A673 (cell line): ENCODE measurements at regions not wholly inside any gene's neighbourhood (a gene's known extent, or its start where the extent isn't known, plus 50 kb on each side); places are given as distances from the start of the nearest gene placed in this dataset.

Experiments
- BruUV-seq: library from RNA; stranded (reverse); fragments of 400-500 nt; replicated peaks from 2 replicates; lab custom pipeline; 2021; lab: Mats Ljungman, UMichigan
- CTCF ChIA-PET: fragments of 300-600 bp; sonication (Branson Sonifier 250); formaldehyde crosslinking; loops from one replicate; lab custom pipeline; 2022; ENCODE audit warnings: antibody characterized with exemption; lab: Charles Lee
- POLR2A ChIA-PET: fragments of 300-600 bp; sonication (Branson Sonifier 250); formaldehyde crosslinking; loops from one replicate; lab custom pipeline; 2022; ENCODE audit warnings: antibody characterized with exemption; ENCODE audit not compliant: low non-redundant PET; lab: Charles Lee
- DNase-seq: peaks from one replicate; pipeline ENCODE4 v3.0.0-alpha.2; 2015; ENCODE audit warnings: low spot score
- H3K27ac ChIP-seq: fragments of 200-600 bp; sonication (generic); 2 replicates; pipeline ENCODE4 v1.5.1; 2016; ENCODE audit warnings: mixed run types, low read depth, mild to moderate bottlenecking, mixed read lengths, antibody characterized with exemption, low read length; ENCODE audit not compliant: poor library complexity, severe bottlenecking
- H3K27me3 ChIP-seq: fragments of 200-600 bp; sonication (generic); replicated peaks from 2 replicates; pipeline ENCODE4 v1.6.1; 2017; ENCODE audit warnings: mixed run types, low read depth, mild to moderate bottlenecking, mixed read lengths, antibody characterized with exemption, low read length; ENCODE audit not compliant: insufficient read depth, poor library complexity
- H3K36me3 ChIP-seq: fragments of 200-600 bp; sonication (generic); 2 replicates; pipeline ENCODE4 v1.6.1; 2016; ENCODE audit warnings: mixed run types, mild to moderate bottlenecking, mixed read lengths, antibody characterized with exemption, low read length; ENCODE audit not compliant: insufficient read depth, poor library complexity, severe bottlenecking
- H3K4me1 ChIP-seq: fragments of 200-600 bp; sonication (generic); 2 replicates; pipeline ENCODE4 v1.6.1; 2017; ENCODE audit warnings: mixed run types, mild to moderate bottlenecking, mixed read lengths, antibody characterized with exemption, low read length; ENCODE audit not compliant: insufficient read depth, poor library complexity, severe bottlenecking
- H3K4me3 ChIP-seq: fragments of 200-600 bp; sonication (generic); 2 replicates; pipeline ENCODE4 v1.5.1; 2016; ENCODE audit warnings: low read depth, mixed run types, mild to moderate bottlenecking, mixed read lengths, low read length; ENCODE audit not compliant: poor library complexity, severe bottlenecking
- H3K9me3 ChIP-seq: fragments of 200-600 bp; sonication (generic); 2 replicates; pipeline ENCODE4 v1.6.1; 2016; ENCODE audit warnings: mixed run types, low read depth, mild to moderate bottlenecking, mixed read lengths, antibody characterized with exemption, low read length; ENCODE audit not compliant: poor library complexity, severe bottlenecking
- EZH2 ChIP-seq: fragments of 200-600 bp; sonication (generic); IDR thresholded peaks from 2 replicates; pipeline ENCODE4 v1.6.1; 2017; ENCODE audit warnings: borderline replicate concordance, low read depth, mild to moderate bottlenecking, mixed read lengths, antibody characterized with exemption, low read length; ENCODE audit not compliant: poor library complexity, severe bottlenecking
- intact Hi-C: fragments of 100-400 bp; cut with micrococcal nuclease; formaldehyde crosslinking; loops from one replicate; pipeline ENCODE4 v1.10.0; 2022; ENCODE audit not compliant: unreplicated experiment
- TF ChIP-seq, protein P1 (sequence below): fragments of 300-800, 200-600 bp; sonication (generic); conservative IDR thresholded peaks from 2 replicates; pipeline ENCODE4 v1.5.1; 2017; ENCODE audit warnings: low read depth, mild to moderate bottlenecking, antibody characterized with exemption, low read length, moderate library complexity, mixed read lengths

DNA sequence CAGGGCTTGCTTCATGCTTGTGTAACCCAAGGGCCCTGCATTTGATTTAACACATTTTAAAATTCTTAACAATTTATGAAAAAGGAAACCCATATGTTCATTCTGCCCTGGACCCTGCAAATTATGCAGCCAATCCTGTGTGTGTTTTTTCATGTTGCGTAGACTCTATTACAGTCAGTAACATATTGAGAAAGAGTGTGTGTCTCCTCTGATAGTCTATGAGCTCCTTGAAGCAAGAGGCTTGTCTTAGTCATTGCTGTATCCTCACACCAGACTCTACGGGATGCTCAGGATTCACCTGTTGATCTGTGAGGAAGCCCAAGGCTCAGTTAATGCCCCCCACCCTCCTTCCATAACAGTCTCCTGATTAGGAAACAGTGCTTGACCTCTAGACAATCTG lies 177.3 kb upstream of the DMAC1 start:
- no peaks in the 10 kb centered on the region for H3K36me3 ChIP-seq
- H3K4me3 ChIP-seq: no peak overlapping the region
- TF ChIP-seq, protein P1, sequence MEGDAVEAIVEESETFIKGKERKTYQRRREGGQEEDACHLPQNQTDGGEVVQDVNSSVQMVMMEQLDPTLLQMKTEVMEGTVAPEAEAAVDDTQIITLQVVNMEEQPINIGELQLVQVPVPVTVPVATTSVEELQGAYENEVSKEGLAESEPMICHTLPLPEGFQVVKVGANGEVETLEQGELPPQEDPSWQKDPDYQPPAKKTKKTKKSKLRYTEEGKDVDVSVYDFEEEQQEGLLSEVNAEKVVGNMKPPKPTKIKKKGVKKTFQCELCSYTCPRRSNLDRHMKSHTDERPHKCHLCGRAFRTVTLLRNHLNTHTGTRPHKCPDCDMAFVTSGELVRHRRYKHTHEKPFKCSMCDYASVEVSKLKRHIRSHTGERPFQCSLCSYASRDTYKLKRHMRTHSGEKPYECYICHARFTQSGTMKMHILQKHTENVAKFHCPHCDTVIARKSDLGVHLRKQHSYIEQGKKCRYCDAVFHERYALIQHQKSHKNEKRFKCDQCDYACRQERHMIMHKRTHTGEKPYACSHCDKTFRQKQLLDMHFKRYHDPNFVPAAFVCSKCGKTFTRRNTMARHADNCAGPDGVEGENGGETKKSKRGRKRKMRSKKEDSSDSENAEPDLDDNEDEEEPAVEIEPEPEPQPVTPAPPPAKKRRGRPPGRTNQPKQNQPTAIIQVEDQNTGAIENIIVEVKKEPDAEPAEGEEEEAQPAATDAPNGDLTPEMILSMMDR: no peak
- no peak for TF ChIP-seq EZH2
- no peak for DNase-seq
- H3K27ac ChIP-seq: no peak overlapping the region
- CTCF ChIA-PET: no interaction called here
- intact Hi-C loops: no loop called here
- no peaks in the 10 kb centered on the region for H3K4me1 ChIP-seq
- BruUV-seq: no TSS peak
- no peaks in the 10 kb centered on the region for H3K27me3 ChIP-seq
- peaks cover 7% of the 10 kb centered on the region for H3K9me3 ChIP-seq
- POLR2A ChIA-PET: no interaction called here

DNA sequence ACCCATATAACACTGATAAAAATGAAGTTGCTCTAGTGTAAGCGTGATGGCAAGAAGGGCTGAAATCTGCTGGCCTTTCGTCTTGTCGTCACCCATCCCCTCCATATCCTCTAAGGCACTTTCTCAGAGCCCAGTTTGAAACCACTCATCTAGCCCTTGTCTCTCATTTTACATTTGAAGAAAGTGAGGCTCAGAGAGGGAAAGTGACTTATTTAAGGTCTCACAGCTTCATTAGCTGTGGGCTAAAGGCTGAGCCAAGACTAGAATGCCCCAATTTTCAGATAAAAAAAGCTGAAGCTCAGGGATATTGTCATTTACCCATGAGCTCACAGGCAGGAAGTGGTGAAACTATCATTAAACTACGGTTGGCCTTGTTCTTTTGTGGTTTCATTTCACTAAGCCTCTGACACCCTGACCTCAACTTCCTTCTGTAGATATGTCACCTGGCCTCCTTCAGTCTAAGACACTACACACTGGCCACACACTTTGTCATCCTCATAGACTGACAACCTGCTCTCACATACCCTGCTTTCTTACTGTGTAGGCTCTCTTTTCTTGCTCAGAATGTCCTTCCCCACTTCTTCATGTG lies 176.7 kb upstream of the DMAC1 start:
- intact Hi-C loops: no loop called here
- Histone ChIP-seq H3K4me1 (no peaks in the 10 kb centered on the region), H3K27me3 (no peaks in the 10 kb centered on the region), H3K9me3 (peaks cover 7% of the 10 kb centered on the region), H3K4me3 (no peak overlapping the region), H3K36me3 (no peaks in the 10 kb centered on the region), H3K27ac (no peak overlapping the region)
- POLR2A ChIA-PET: no interaction called here
- TF ChIP-seq, protein P1: no peak
- TF ChIP-seq EZH2: no peak
- DNase-seq: no peak
- CTCF ChIA-PET: no interaction called here
- no TSS peak for BruUV-seq

DNA sequence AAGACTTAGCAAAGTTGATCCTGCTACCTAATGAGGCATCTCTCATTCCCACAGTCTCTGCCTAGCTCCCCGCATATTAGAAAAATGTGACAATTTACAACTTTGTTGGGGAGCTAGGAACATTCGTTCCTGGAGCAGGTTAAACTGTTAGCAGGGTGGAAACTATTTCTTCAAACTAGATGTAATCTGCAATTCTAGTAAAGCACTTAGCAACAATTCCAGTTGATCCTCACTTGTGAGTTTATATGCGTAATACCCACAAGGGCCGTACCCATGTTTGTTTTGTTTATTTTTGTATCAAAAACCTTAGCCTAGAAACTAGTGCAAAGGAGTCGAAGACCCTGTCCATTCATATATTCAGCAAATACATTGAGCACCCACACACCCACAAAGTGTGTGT lies 175.8 kb upstream of the DMAC1 start:
- CTCF ChIA-PET: no interaction called here
- peaks cover 7% of the 10 kb centered on the region for H3K9me3 ChIP-seq
- DNase-seq: no peak
- no peaks in the 10 kb centered on the region for H3K27me3 ChIP-seq
- POLR2A ChIA-PET: no interaction called here
- H3K27ac ChIP-seq: no peak overlapping the region
- intact Hi-C loops: no loop called here
- H3K4me1 ChIP-seq: no peaks in the 10 kb centered on the region
- no TSS peak for BruUV-seq
- H3K36me3 ChIP-seq: no peaks in the 10 kb centered on the region
- TF ChIP-seq, protein P1: no peak
- TF ChIP-seq EZH2: no peak
- no peak overlapping the region for H3K4me3 ChIP-seq
